KMS-11 (cell line): ENCODE measurements at regions not wholly inside any gene's neighbourhood (a gene's known extent, or its start where the extent isn't known, plus 50 kb on each side); places are given as distances from the start of the nearest gene placed in this dataset.

ENCODE experiments used
- H2AFZ ChIP-seq: fragments of 200-600 bp; sonication (generic); 2 replicates; pipeline ENCODE4 v1.6.1; 2016; ENCODE audit warnings: antibody characterized with exemption, mixed run types, low read depth
- H3K27ac ChIP-seq: fragments of 200-600 bp; sonication (generic); 2 replicates; pipeline ENCODE4 v1.6.1; 2016; ENCODE audit warnings: mild to moderate bottlenecking, mixed run types
- H3K27me3 ChIP-seq: fragments of 200-600 bp; sonication (generic); 2 replicates; pipeline ENCODE4 v1.6.1; 2017; ENCODE audit warnings: mild to moderate bottlenecking, low read depth, mixed run types, moderate library complexity; ENCODE audit not compliant: insufficient read depth
- H3K36me3 ChIP-seq: fragments of 200-600 bp; sonication (generic); 2 replicates; pipeline ENCODE4 v1.6.1; 2017; ENCODE audit warnings: mild to moderate bottlenecking, mixed run types; ENCODE audit not compliant: insufficient read depth
- H3K4me1 ChIP-seq: fragments of 200-600 bp; sonication (generic); 2 replicates; pipeline ENCODE4 v1.6.1; 2016; ENCODE audit warnings: mild to moderate bottlenecking, low read depth, mixed run types; ENCODE audit not compliant: poor library complexity, severe bottlenecking
- H3K4me2 ChIP-seq: fragments of 200-600 bp; sonication (generic); 2 replicates; pipeline ENCODE4 v1.7.0; 2016; ENCODE audit warnings: mild to moderate bottlenecking, mixed run types
- H3K4me3 ChIP-seq: fragments of 200-600 bp; sonication (generic); IDR thresholded peaks from 2 replicates; pipeline ENCODE4 v1.6.1; 2017; ENCODE audit warnings: low read depth, low read length, mixed read lengths; ENCODE audit not compliant: insufficient read depth
- H3K79me2 ChIP-seq: fragments of 200-600 bp; sonication (generic); 2 replicates; pipeline ENCODE4 v1.6.1; 2016; ENCODE audit warnings: low read depth, mixed run types; ENCODE audit not compliant: insufficient read depth
- H3K9ac ChIP-seq: fragments of 200-600 bp; sonication (generic); 2 replicates; pipeline ENCODE4 v1.6.1; 2016; ENCODE audit warnings: mild to moderate bottlenecking, mixed run types
- H4K20me1 ChIP-seq: fragments of 200-600 bp; sonication (generic); 2 replicates; pipeline ENCODE4 v1.6.1; 2016; ENCODE audit warnings: mild to moderate bottlenecking, mixed run types; ENCODE audit not compliant: insufficient read depth
- TF ChIP-seq, protein P1 (sequence below): fragments of 200-600 bp; sonication (generic); conservative IDR thresholded peaks from 2 replicates; pipeline ENCODE4 v1.6.1; 2017; ENCODE audit warnings: low read depth, mild to moderate bottlenecking, antibody characterized with exemption, low read length, moderate library complexity, mixed read lengths

DNA sequence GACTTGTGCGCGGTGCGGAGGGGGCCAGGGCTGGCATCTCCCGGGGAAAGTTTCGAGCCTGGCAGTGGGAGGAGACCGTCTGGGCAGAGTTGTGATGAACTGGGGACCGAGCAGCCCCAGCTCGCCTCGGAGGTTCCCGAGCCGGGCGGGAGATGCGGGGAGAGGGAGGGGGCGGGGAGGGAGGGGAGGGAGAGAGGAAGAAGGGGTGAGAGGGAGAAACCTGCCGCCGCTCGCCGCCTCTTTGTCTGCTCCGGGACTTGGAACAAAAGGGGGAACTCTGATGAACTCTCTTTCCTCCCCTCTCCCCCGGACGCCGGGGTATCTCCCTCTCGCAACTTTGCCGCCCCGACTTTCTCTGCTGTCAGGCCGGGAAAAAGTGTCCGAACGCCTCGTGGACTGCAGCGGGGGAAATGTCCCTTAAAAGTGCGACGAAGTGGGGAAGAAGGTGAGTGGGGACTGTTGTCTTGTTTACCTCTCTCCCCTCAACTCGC, 72.7 kb downstream of the SOX4 start:
- H2AFZ ChIP-seq = no peak overlapping the region
- no peaks in the 10 kb centered on the region for H4K20me1 ChIP-seq
- no peaks in the 10 kb centered on the region for H3K4me1 ChIP-seq
- H3K4me3 ChIP-seq = no peak overlapping the region
- H3K4me2 ChIP-seq = no peak overlapping the region
- no peak overlapping the region for H3K9ac ChIP-seq
- H3K27me3 ChIP-seq = no peaks in the 10 kb centered on the region
- no peak overlapping the region for H3K27ac ChIP-seq
- TF ChIP-seq, protein P1, sequence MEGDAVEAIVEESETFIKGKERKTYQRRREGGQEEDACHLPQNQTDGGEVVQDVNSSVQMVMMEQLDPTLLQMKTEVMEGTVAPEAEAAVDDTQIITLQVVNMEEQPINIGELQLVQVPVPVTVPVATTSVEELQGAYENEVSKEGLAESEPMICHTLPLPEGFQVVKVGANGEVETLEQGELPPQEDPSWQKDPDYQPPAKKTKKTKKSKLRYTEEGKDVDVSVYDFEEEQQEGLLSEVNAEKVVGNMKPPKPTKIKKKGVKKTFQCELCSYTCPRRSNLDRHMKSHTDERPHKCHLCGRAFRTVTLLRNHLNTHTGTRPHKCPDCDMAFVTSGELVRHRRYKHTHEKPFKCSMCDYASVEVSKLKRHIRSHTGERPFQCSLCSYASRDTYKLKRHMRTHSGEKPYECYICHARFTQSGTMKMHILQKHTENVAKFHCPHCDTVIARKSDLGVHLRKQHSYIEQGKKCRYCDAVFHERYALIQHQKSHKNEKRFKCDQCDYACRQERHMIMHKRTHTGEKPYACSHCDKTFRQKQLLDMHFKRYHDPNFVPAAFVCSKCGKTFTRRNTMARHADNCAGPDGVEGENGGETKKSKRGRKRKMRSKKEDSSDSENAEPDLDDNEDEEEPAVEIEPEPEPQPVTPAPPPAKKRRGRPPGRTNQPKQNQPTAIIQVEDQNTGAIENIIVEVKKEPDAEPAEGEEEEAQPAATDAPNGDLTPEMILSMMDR = no peak
- no peaks in the 10 kb centered on the region for H3K36me3 ChIP-seq
- no peaks in the 10 kb centered on the region for H3K79me2 ChIP-seq

DNA sequence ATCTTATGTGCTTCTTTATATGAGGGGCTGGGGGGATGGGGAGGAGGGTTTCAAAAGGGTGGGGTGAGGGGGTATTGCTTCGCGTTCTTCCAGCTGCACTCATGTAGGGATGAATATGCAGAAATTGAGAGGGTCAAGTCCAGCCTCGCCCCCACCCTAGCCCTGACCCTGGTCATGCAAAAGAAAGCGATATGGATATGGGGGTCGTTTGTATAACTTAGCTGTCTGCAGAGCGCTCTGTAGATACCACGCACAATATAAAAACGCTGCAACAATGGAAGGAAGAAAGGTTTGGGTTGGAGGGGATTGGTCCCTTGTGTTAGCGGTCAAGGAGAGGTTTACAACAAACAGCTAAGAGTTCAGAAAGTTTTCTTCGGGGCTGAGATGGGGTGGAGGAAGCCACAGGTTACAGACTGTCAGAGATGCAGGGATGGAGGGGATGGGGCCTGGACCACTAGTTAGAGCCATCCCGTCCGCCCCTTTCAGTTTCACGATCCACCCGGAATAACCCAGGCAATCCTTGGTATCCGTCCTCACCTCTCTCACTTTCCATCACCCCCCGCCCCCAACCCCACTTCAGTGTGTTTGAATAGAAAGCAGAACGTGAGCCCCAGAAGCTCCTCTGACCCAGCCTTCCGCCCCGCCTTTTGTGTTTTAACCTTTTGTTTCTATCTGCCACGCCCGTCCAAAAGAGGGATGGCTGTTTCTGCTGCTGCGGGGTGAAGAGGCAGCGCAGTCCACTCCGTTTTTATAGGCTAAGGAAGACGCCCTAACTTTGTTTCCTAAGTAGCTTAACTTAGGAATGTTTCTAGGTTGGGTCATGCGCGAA, 73.5 kb downstream of the SOX4 start:
- Histone ChIP-seq H3K4me1 (no peaks in the 10 kb centered on the region), H3K9ac (no peak overlapping the region), H3K4me3 (no peak overlapping the region), H2AFZ (no peak overlapping the region), H3K79me2 (no peaks in the 10 kb centered on the region), H4K20me1 (no peaks in the 10 kb centered on the region), H3K27me3 (no peaks in the 10 kb centered on the region), H3K4me2 (no peak overlapping the region), H3K27ac (no peak overlapping the region), H3K36me3 (no peaks in the 10 kb centered on the region)
- TF ChIP-seq, protein P1 = no peak

DNA sequence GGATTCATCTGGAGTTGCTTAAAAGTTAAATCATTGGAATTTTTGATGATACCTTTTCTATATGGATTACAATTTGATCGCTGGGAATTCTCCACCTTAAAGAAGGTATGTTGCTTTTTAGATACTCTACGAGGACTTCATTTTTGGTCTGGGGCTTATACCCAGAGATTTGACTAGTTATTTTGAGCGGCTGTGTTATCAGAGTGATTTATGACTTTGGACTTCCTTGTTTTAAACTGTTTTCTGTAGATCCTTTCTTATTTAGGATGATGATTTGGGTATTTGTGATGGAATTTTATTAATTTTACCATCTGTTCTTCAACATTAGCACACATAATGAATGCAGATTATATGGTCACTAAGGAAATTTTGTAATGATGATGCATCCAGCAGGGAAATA, 75.2 kb downstream of the SOX4 start:
- Histone ChIP-seq H3K4me1 (no peaks in the 10 kb centered on the region), H3K27ac (no peak overlapping the region), H3K27me3 (no peaks in the 10 kb centered on the region), H3K4me2 (no peak overlapping the region), H3K36me3 (no peaks in the 10 kb centered on the region), H4K20me1 (no peaks in the 10 kb centered on the region), H2AFZ (no peak overlapping the region), H3K79me2 (no peaks in the 10 kb centered on the region), H3K9ac (no peak overlapping the region), H3K4me3 (no peak overlapping the region)
- TF ChIP-seq, protein P1 = no peak

- H2AFZ ChIP-seq = no peak overlapping the region
- H3K36me3 ChIP-seq = no peaks in the 10 kb centered on the region
- H3K79me2 ChIP-seq = no peaks in the 10 kb centered on the region
- no peak overlapping the region for H3K4me2 ChIP-seq
- TF ChIP-seq, protein P1 = no peak
- H3K4me3 ChIP-seq = no peak overlapping the region
- H3K4me1 ChIP-seq = no peaks in the 10 kb centered on the region
- H3K27me3 ChIP-seq = no peaks in the 10 kb centered on the region
- H3K9ac ChIP-seq = no peak overlapping the region
- H4K20me1 ChIP-seq = no peaks in the 10 kb centered on the region
- H3K27ac ChIP-seq = no peak overlapping the region
These were observed 83.2 kb downstream of the SOX4 start for GRCh38 chr6:21676769-21677168.
